Kidney (tissue), 13 donors: ENCODE measurements at regions not wholly inside any gene's neighbourhood (a gene's known extent, or its start where the extent isn't known, plus 50 kb on each side); places are given as distances from the start of the nearest gene placed in this dataset.

ENCODE experiments used
- DNase-seq, 5 donors: peaks; one replicate each; pipeline ENCODE4 v3.0.0-alpha.2; 2013 to 2020
- FAIRE-seq: peaks from 2 replicates; lab custom pipeline; 2012; peaks lifted over from hg19 to GRCh38; lab: Jason Lieb, UNC
- H3K27ac ChIP-seq, 2 donors: one replicate each; pipeline ENCODE4 v1.7.0; 2013; ENCODE audit warnings: low read depth in 2 of 2, low read length in 2 of 2, inconsistent platforms in 1 of 2
- H3K27me3 ChIP-seq: one replicate; pipeline ENCODE4 v1.7.1; 2013; ENCODE audit warnings: low read length, inconsistent platforms; ENCODE audit not compliant: control insufficient read depth, insufficient read depth
- H3K36me3 ChIP-seq, 3 donors: one replicate each; pipeline versions ENCODE4 v1.7.0 to v1.7.1; 2013; ENCODE audit warnings: low read length in 3 of 3, control low read depth in 1 of 3, inconsistent platforms in 1 of 3; ENCODE audit not compliant: insufficient read depth in 3 of 3, control insufficient read depth in 2 of 3
- H3K4me1 ChIP-seq, 3 donors: one replicate each; pipeline versions ENCODE4 v1.7.0 to v1.7.1; 2013; ENCODE audit warnings: low read length in 3 of 3, inconsistent platforms in 1 of 3, low read depth in 1 of 3; ENCODE audit not compliant: control insufficient read depth in 2 of 3, insufficient read depth in 2 of 3
- H3K4me3 ChIP-seq, 3 donors: one replicate each; pipeline versions ENCODE4 v1.7.0 to v1.8.1; 2013; ENCODE audit warnings: low read length in 3 of 3, control low read depth in 1 of 3, inconsistent platforms in 1 of 3
- H3K9ac ChIP-seq, 3 donors: one replicate each; pipeline versions ENCODE4 v1.7.0 to v1.7.1; 2013; ENCODE audit warnings: low read length in 3 of 3, control low read depth in 1 of 3, inconsistent platforms in 1 of 3
- H3K9me3 ChIP-seq, 3 donors: one replicate each; pipeline versions ENCODE4 v1.7.0 to v1.7.1; 2013; ENCODE audit warnings: low read length in 3 of 3, control low read depth in 1 of 3, inconsistent platforms in 1 of 3; ENCODE audit not compliant: control insufficient read depth in 2 of 3, insufficient read depth in 1 of 3
- intact Hi-C: fragments of 100-400 bp; cut with DNase I; formaldehyde crosslinking; loops from one replicate; pipeline ENCODE4 v1.11.1; 2022
- TF ChIP-seq, protein P1 (sequence below): IDR thresholded peaks from 3 replicates; pipeline ENCODE4 v1.5.1; 2012; ENCODE audit warnings: mild to moderate bottlenecking, moderate library complexity, borderline replicate concordance; ENCODE audit not compliant: insufficient read depth; ENCODE audit errors: extremely low read depth
- donor health status: control.
- donor health status: control.
- donor health status: control.
- donor health status: control.
- donor health status: control.
- donor health status: DM: yes; HTN: yes; CAD: no.
- donor health status: Normal renal cell carcinoma (clear cell type).

DNA sequence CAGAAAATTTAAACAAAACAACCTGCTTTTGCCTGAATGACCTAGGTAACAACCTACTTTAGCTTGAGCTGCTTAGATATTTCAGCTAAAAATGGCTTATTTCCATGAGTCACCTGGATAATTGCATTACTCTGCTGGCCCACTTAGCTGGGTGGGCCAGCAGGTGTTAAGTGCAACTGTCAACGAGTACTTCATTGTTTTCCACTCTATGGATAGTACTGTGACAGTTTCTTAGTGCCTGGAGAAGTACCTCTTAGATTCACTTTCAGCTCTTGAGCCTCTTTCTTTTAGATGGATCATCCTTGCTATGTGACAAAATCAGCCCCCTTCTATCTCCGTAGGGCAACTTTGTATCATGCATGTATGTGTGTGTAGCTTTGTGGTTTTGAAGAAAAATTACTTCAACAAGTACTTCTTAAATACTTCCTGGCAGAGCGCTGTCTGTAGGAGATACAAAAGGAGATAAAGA is 368.2 kb upstream of the ATP2B1 start:
- intact Hi-C loops = no loop called here
- DNase-seq (no peak), FAIRE-seq (no peak)
- Histone ChIP-seq H3K4me1 (no peaks in the 10 kb centered on the region), H3K27ac (no peak overlapping the region), H3K27me3 (no peaks in the 10 kb centered on the region), H3K9ac (no peak overlapping the region), H3K4me3 (no peak overlapping the region), H3K36me3 (no peaks in the 10 kb centered on the region), H3K9me3 (no peaks in the 10 kb centered on the region)
- TF ChIP-seq, protein P1, sequence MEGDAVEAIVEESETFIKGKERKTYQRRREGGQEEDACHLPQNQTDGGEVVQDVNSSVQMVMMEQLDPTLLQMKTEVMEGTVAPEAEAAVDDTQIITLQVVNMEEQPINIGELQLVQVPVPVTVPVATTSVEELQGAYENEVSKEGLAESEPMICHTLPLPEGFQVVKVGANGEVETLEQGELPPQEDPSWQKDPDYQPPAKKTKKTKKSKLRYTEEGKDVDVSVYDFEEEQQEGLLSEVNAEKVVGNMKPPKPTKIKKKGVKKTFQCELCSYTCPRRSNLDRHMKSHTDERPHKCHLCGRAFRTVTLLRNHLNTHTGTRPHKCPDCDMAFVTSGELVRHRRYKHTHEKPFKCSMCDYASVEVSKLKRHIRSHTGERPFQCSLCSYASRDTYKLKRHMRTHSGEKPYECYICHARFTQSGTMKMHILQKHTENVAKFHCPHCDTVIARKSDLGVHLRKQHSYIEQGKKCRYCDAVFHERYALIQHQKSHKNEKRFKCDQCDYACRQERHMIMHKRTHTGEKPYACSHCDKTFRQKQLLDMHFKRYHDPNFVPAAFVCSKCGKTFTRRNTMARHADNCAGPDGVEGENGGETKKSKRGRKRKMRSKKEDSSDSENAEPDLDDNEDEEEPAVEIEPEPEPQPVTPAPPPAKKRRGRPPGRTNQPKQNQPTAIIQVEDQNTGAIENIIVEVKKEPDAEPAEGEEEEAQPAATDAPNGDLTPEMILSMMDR = no peak

DNA sequence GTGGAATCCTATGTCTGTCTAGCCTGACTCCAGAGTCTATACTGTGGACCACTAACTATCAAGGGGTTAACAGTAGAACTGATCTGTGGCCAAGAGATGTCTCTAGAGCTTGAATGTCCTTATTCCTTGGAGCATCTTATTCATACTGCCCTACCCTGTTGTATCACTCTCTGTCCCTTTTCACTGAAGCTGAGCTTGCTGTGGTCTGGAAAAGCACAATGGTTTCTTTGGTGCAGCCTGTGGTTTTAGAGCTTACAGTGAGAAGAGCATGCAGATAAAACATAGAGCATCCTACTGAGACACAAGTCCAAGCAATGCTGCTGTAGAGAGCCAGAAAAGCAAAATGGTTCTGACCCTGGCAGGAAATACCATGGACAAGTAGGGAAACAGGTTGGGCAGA is 367.0 kb upstream of the ATP2B1 start:
- Histone ChIP-seq H3K9ac (no peak overlapping the region), H3K27me3 (no peaks in the 10 kb centered on the region), H3K9me3 (no peaks in the 10 kb centered on the region), H3K27ac (no peak overlapping the region), H3K36me3 (no peaks in the 10 kb centered on the region), H3K4me1 (no peaks in the 10 kb centered on the region), H3K4me3 (no peak overlapping the region)
- intact Hi-C loops = no loop called here
- TF ChIP-seq, protein P1 = no peak
- no peak for FAIRE-seq
- DNase-seq = no peak

DNA sequence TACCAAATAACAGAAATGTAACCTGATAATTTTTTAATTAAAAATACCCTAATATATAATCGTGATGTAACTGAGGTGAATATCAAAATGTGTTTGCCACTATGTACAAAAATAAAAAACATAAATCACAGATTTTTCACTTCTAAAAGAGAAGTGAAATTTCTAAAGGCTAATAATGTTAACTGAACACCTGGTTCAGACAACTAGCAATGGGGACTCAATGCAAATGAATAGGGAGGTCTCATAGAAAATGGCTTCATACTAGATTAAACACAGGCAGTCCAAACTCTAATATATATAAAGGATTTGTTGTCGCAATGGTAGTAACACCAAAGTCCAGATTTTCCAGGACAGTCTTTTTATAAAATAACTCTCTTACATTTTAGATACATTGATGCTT is 365.4 kb upstream of the ATP2B1 start:
- intact Hi-C loops = no loop called here
- H3K27ac ChIP-seq = no peak overlapping the region
- no peak overlapping the region for H3K9ac ChIP-seq
- no peak overlapping the region for H3K4me3 ChIP-seq
- no peaks in the 10 kb centered on the region for H3K9me3 ChIP-seq
- FAIRE-seq (no peak), DNase-seq (no peak)
- no peaks in the 10 kb centered on the region for H3K4me1 ChIP-seq
- TF ChIP-seq, protein P1 = no peak
- H3K36me3 ChIP-seq = no peaks in the 10 kb centered on the region
- H3K27me3 ChIP-seq = no peaks in the 10 kb centered on the region

DNA sequence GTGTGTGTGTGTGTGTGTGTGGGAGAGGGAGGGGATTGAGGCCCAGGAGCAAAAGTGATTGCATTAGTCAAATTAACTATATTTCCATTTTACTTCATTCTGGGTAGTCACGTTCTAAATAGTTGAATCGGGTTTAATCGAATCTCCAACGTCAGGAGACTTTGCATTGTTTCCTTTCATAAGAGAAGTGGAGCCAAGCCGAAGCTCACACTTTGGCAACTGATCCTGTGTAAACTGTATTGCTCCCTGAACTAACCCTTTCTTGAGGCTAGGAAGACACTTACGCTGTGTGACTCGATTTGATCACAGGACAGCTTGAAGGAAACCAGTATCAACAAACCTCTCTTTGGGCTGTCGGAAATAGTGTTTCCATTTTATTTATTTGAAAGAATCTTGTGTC is 363.4 kb upstream of the ATP2B1 start:
- no peaks in the 10 kb centered on the region for H3K27me3 ChIP-seq
- no peak overlapping the region for H3K27ac ChIP-seq
- FAIRE-seq (no peak), DNase-seq (no peak)
- H3K4me1 ChIP-seq = no peaks in the 10 kb centered on the region
- H3K9ac ChIP-seq = no peak overlapping the region
- H3K36me3 ChIP-seq = no peaks in the 10 kb centered on the region
- intact Hi-C loops = no loop called here
- TF ChIP-seq, protein P1 = no peak
- no peak overlapping the region for H3K4me3 ChIP-seq
- H3K9me3 ChIP-seq = no peaks in the 10 kb centered on the region
